Neuronal stem cell (in vitro differentiated cells): ENCODE measurements at regions not wholly inside any gene's neighbourhood (a gene's known extent, or its start where the extent isn't known, plus 50 kb on each side); places are given as distances from the start of the nearest gene placed in this dataset.

Source experiments
- DNase-seq: peaks from one replicate; pipeline ENCODE4 v3.0.0-alpha.2; 2013; ENCODE audit warnings: low spot score
- H2AFZ ChIP-seq: one replicate; pipeline ENCODE4 v1.6.1; 2013; ENCODE audit warnings: mild to moderate bottlenecking, low read length, inconsistent platforms
- H2AK5ac ChIP-seq: 2 replicates; pipeline ENCODE4 v1.6.1; 2013; ENCODE audit warnings: low read depth, mild to moderate bottlenecking, inconsistent platforms, low read length, moderate library complexity, mixed read lengths
- H2BK120ac ChIP-seq: 2 replicates; pipeline ENCODE4 v1.6.1; 2013; ENCODE audit warnings: low read depth, mild to moderate bottlenecking, inconsistent platforms, low read length, moderate library complexity, mixed read lengths
- H2BK12ac ChIP-seq: one replicate; pipeline ENCODE4 v1.6.1; 2013; ENCODE audit warnings: low read length, inconsistent platforms
- H2BK15ac ChIP-seq: 2 replicates; pipeline ENCODE4 v1.6.1; 2013; ENCODE audit warnings: mild to moderate bottlenecking, low read length, inconsistent platforms, mixed read lengths
- H2BK5ac ChIP-seq: one replicate; pipeline ENCODE4 v1.6.1; 2013; ENCODE audit warnings: inconsistent platforms, mild to moderate bottlenecking, low read length, moderate library complexity
- H3K14ac ChIP-seq: one replicate; pipeline ENCODE4 v1.6.1; 2013; ENCODE audit warnings: low read length, inconsistent platforms
- H3K18ac ChIP-seq: 2 replicates; pipeline ENCODE4 v1.6.1; 2013; ENCODE audit warnings: low read length, inconsistent platforms
- H3K23ac ChIP-seq: 2 replicates; pipeline ENCODE4 v1.6.1; 2013; ENCODE audit warnings: low read depth, mild to moderate bottlenecking, mixed read lengths, low read length, inconsistent platforms; ENCODE audit not compliant: poor library complexity
- H3K27ac ChIP-seq: replicated peaks from 3 replicates; pipeline ENCODE4 v1.5.1; 2013; ENCODE audit warnings: low read length, inconsistent platforms
- H3K27me3 ChIP-seq, 3 experiments: 2 replicates each; pipeline ENCODE4 v1.6.1; 2013; ENCODE audit warnings: low read length in 3 of 3, mild to moderate bottlenecking in 2 of 3, inconsistent platforms in 1 of 3, low read depth in 1 of 3, mixed read lengths in 1 of 3, moderate library complexity in 1 of 3; ENCODE audit not compliant: control insufficient read depth in 3 of 3, insufficient read depth in 3 of 3
- H3K36me3 ChIP-seq, 2 donors: replicated peaks in 1 of 2; 2 replicates each; pipeline ENCODE4 v1.6.1; 2013; ENCODE audit warnings: low read length in 2 of 2; ENCODE audit not compliant: control insufficient read depth in 2 of 2, insufficient read depth in 2 of 2
- H3K4ac ChIP-seq: 2 replicates; pipeline ENCODE4 v1.6.1; 2013; ENCODE audit warnings: inconsistent platforms, mild to moderate bottlenecking, low read length, moderate library complexity
- H3K4me1 ChIP-seq, 2 donors: 1 replicate in 1 of 2; 2 replicates in 1 of 2; pipeline ENCODE4 v1.6.1; 2013; ENCODE audit warnings: low read length in 2 of 2, low read depth in 1 of 2; ENCODE audit not compliant: control insufficient read depth in 2 of 2, insufficient read depth in 1 of 2
- H3K4me2 ChIP-seq: one replicate; pipeline ENCODE4 v1.6.1; 2013; ENCODE audit warnings: mild to moderate bottlenecking, low read length, inconsistent platforms; ENCODE audit not compliant: insufficient read depth, poor library complexity, severe bottlenecking
- H3K4me3 ChIP-seq, 2 donors: 2 replicates each; pipeline ENCODE4 v1.5.1; 2013; ENCODE audit warnings: low read length in 2 of 2, mild to moderate bottlenecking in 2 of 2, inconsistent platforms in 1 of 2, moderate library complexity in 1 of 2
- H3K79me1 ChIP-seq: one replicate; pipeline ENCODE4 v1.6.1; 2013; ENCODE audit warnings: low read depth, mild to moderate bottlenecking, inconsistent platforms, low read length, moderate library complexity
- H3K9ac ChIP-seq: one replicate; pipeline ENCODE4 v1.6.1; 2013; ENCODE audit warnings: mild to moderate bottlenecking, low read depth, low read length, inconsistent platforms; ENCODE audit not compliant: poor library complexity
- H3K9me3 ChIP-seq, 2 donors: replicated peaks in 1 of 2; 2 replicates each; pipeline versions ENCODE3 to v1.6.1; 2013; ENCODE audit warnings: low read length in 2 of 2, mild to moderate bottlenecking in 2 of 2, inconsistent platforms in 1 of 2, low read depth in 1 of 2, mixed read lengths in 1 of 2, moderate library complexity in 1 of 2; ENCODE audit not compliant: control insufficient read depth in 2 of 2, insufficient read depth in 1 of 2
- H4K8ac ChIP-seq: one replicate; pipeline ENCODE4 v1.6.1; 2013; ENCODE audit warnings: low read depth, mild to moderate bottlenecking, inconsistent platforms, low read length, moderate library complexity
- H4K91ac ChIP-seq: one replicate; pipeline ENCODE4 v1.6.1; 2013; ENCODE audit warnings: low read length, low read depth, mild to moderate bottlenecking, inconsistent platforms; ENCODE audit not compliant: poor library complexity
- WGBS, 2 donors: extraction: QIAGEN DNeasy Blood & Tissue Kit; methylation state at CpG; one replicate each; pipeline ENCODE4 v1.1.7; 2013; ENCODE audit warnings: missing lambda C conversion rate in 2 of 2, mixed read lengths in 1 of 2; ENCODE audit not compliant: insufficient read length in 2 of 2, insufficient replicate concordance in 1 of 2; ENCODE audit errors: extremely low coverage in 2 of 2; 5-methylcytosine and 5-hydroxymethylcytosine counted together

DNA sequence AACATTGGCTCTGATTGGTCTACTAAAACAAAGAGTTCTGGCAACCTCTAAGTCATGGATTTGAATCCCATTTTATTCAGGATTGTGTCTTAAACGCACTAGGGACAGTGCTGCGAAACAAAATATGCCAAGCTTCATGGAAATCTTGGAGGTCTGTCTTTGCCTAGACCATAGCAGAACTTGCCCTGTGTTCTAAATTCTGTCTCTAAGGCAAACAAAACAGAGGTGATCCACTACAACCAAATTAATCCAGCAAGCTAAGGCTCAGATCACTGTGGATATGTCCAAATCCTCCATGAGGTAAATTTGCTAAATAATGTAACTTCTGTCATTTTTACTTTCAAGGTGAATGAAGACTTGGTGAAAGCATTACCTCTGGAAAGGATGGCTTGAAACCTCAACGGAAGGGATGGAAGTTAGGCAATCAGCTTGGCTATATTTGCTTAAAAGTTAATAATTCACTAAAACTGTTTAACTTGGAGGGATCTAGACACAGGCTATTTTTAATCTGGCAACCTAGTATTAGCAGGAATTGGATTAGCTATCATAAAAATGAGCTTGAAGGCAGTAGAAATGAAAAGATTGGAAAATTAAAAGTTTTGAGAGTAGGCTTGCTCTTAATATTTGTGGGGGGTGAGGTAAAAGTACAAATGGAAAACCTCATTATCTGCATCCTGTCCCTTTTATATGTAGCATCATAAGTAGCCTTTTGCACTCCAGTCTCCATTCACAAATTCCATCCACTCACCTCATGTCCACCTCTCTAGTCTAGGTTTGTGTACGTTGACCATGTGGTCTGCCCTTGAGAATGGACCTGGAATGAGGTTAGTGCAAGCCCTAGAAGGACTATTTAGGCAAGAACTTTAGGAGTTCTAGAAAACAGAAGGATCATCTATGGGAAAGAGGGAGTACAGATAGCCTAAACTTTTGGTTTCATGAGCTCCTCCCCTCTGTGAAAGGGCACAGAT lies 176.2 kb downstream of the SMC2 start:
- Histone ChIP-seq H3K36me3 (no peaks in the 10 kb centered on the region), H3K9ac (no peak overlapping the region), H2BK15ac (no peak overlapping the region), H3K4ac (no peak overlapping the region), H3K23ac (no peak overlapping the region), H3K79me1 (no peaks in the 10 kb centered on the region), H2BK12ac (no peak overlapping the region), H3K14ac (no peak overlapping the region), H3K27ac (no peak overlapping the region), H2BK5ac (no peak overlapping the region), H3K27me3 (no peaks in the 10 kb centered on the region), H3K4me3 (no peak overlapping the region), H3K4me2 (no peak overlapping the region), H2AFZ (no peak overlapping the region), H2BK120ac (no peak overlapping the region), H4K8ac (no peak overlapping the region), H2AK5ac (no peak overlapping the region), H3K18ac (no peak overlapping the region), H3K9me3 (no peaks in the 10 kb centered on the region), H4K91ac (no peak overlapping the region), H3K4me1 (no peaks in the 10 kb centered on the region)
- WGBS, 2 donors, result no CpG with 5 or more reads among the region's 4 CpGs
- DNase-seq, result no peak

DNA sequence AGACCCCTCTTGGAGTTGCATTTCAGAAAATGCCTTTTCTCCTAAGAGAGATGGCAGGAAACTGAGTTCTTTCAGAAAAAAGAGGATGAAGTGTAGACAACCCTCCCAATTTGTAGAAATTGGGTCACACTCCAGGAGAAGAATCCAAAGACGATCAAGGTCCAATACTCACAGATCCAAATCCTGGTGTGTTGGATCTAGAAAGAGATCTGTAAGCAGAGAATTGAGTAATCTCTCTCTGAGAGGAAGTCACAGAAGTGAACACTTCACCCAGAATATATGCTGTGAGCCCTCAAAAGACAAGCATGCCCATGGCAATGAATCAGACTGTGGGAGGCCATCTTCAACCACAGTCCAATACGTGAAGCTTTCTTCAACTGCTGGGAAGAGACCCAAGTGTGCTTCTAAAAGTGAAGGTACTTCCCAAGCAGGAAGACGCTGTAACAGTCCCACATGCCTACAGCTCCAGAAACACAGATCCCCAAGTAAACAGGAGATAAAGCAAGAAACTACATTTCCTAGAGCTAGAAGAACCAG lies 182.7 kb downstream of the SMC2 start:
- Histone ChIP-seq H3K4me3 (no peak overlapping the region), H3K36me3 (no peaks in the 10 kb centered on the region), H4K8ac (no peak overlapping the region), H2BK120ac (no peak overlapping the region), H3K4ac (no peak overlapping the region), H3K4me1 (no peaks in the 10 kb centered on the region), H3K27me3 (no peaks in the 10 kb centered on the region), H3K23ac (no peak overlapping the region), H2BK15ac (no peak overlapping the region), H3K4me2 (no peak overlapping the region), H3K14ac (no peak overlapping the region), H2BK12ac (no peak overlapping the region), H3K27ac (no peak overlapping the region), H3K79me1 (no peaks in the 10 kb centered on the region), H3K9me3 (no peaks in the 10 kb centered on the region), H2BK5ac (no peak overlapping the region), H3K9ac (no peak overlapping the region), H3K18ac (no peak overlapping the region), H2AFZ (no peak overlapping the region), H4K91ac (no peak overlapping the region), H2AK5ac (no peak overlapping the region)
- DNase-seq, result no peak
- no CpG with 5 or more reads among the region's 3 CpGs for WGBS, 2 donors

DNA sequence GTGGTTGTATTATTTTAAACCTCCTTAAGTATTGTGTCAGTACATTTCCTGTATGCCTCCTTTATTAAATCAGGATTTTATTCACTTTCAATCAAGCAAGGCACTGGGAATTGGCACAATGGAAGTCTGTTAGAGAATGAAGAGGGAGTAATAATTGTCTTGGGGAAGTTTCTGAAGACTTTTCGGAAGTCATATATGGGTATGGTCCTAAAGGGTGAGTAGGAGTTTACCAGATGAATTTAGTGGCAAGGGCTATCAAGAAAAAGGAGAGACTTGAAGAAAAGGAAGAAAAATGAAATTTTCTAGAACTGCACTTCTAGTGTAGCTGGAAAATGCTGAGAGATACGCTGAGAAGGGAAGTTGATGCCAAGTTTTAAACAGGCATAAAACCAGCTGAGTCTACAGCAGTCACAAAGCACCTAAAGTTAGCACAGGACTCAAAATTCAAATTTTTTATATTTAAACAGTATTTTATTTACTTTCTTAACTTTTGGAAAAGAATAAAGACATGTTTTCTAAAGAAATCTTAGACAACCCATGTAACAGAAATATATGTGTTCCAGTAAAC lies 184.9 kb downstream of the SMC2 start:
- no peak for DNase-seq
- no CpG with 5 or more reads among the region's 2 CpGs for WGBS, 2 donors
- Histone ChIP-seq H2BK12ac (no peak overlapping the region), H3K4ac (no peak overlapping the region), H3K36me3 (no peaks in the 10 kb centered on the region), H3K27me3 (no peaks in the 10 kb centered on the region), H2BK120ac (no peak overlapping the region), H3K4me2 (no peak overlapping the region), H3K18ac (no peak overlapping the region), H2BK5ac (no peak overlapping the region), H3K9ac (no peak overlapping the region), H3K4me1 (no peaks in the 10 kb centered on the region), H4K8ac (no peak overlapping the region), H3K4me3 (no peak overlapping the region), H2BK15ac (no peak overlapping the region), H3K9me3 (no peaks in the 10 kb centered on the region), H4K91ac (no peak overlapping the region), H3K27ac (no peak overlapping the region), H3K23ac (no peak overlapping the region), H2AK5ac (no peak overlapping the region), H3K79me1 (no peaks in the 10 kb centered on the region), H2AFZ (no peak overlapping the region), H3K14ac (no peak overlapping the region)

DNA sequence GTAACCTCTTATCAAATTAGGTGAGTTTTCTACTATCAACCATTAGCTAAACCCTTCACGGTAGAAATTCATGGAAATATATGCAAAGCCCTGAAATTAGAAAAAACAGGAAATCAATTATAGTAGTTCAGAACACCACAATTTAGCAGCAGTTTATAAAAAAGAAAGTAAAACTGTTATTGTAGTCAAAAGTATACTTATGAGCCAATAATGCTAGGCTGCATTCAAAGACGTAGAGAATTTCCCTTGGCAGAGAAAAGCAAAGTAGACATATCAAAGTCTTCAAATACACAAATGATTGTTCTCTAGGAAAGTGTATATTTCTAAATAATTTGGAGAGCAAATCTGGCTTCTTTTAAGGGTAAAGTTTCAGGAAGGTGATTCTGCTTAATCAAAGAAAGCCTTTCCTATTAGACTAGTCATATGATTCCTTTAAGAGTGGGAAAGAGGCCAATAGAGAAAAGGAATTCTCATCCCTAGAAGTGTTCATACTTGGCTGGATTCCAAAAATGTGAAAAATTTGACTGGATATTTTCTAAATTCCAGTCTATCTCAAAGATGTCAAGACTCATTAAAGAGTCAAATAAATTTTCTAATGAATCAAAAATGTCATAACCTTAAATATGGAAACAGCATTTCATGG lies 185.5 kb downstream of the SMC2 start:
- H2BK15ac ChIP-seq, result no peak overlapping the region
- H2AK5ac ChIP-seq, result no peak overlapping the region
- H4K91ac ChIP-seq, result no peak overlapping the region
- H3K4ac ChIP-seq, result no peak overlapping the region
- no peak overlapping the region for H2BK120ac ChIP-seq
- no peak overlapping the region for H3K18ac ChIP-seq
- no peak overlapping the region for H2BK5ac ChIP-seq
- H2AFZ ChIP-seq, result no peak overlapping the region
- no peak overlapping the region for H4K8ac ChIP-seq
- H3K4me1 ChIP-seq, result no peaks in the 10 kb centered on the region
- H3K27me3 ChIP-seq, result no peaks in the 10 kb centered on the region
- H3K27ac ChIP-seq, result no peak overlapping the region
- no peaks in the 10 kb centered on the region for H3K79me1 ChIP-seq
- WGBS, 2 donors, result no CpG with 5 or more reads among the region's 2 CpGs
- H3K9ac ChIP-seq, result no peak overlapping the region
- H3K4me3 ChIP-seq, result no peak overlapping the region
- H2BK12ac ChIP-seq, result no peak overlapping the region
- H3K14ac ChIP-seq, result no peak overlapping the region
- DNase-seq, result no peak
- H3K36me3 ChIP-seq, result no peaks in the 10 kb centered on the region
- no peak overlapping the region for H3K4me2 ChIP-seq
- H3K9me3 ChIP-seq, result no peaks in the 10 kb centered on the region
- H3K23ac ChIP-seq, result no peak overlapping the region
